Fibroblast of the aortic adventitia (primary cell): ENCODE measurements at regions not wholly inside any gene's neighbourhood (a gene's known extent, or its start where the extent isn't known, plus 50 kb on each side); places are given as distances from the start of the nearest gene placed in this dataset.

ENCODE experiments used
- DNase-seq: peaks from one replicate; pipeline ENCODE4 v3.0.0-alpha.2; 2010; ENCODE audit warnings: low read depth
- H3K4me3 ChIP-seq: 2 replicates; pipeline ENCODE4 v1.5.1; 2011; ENCODE audit warnings: low read depth, mild to moderate bottlenecking, control low read depth, low read length, moderate library complexity
- TF ChIP-seq, protein P1 (sequence below): IDR thresholded peaks from 2 replicates; pipeline ENCODE4 v1.5.1; 2011; ENCODE audit warnings: mild to moderate bottlenecking, low read length, control low read depth, inconsistent platforms; ENCODE audit not compliant: insufficient read depth

GRCh38 chr20:12076200-12076599, 158.5 kb downstream of the BTBD3 start:
- TF ChIP-seq, protein P1, sequence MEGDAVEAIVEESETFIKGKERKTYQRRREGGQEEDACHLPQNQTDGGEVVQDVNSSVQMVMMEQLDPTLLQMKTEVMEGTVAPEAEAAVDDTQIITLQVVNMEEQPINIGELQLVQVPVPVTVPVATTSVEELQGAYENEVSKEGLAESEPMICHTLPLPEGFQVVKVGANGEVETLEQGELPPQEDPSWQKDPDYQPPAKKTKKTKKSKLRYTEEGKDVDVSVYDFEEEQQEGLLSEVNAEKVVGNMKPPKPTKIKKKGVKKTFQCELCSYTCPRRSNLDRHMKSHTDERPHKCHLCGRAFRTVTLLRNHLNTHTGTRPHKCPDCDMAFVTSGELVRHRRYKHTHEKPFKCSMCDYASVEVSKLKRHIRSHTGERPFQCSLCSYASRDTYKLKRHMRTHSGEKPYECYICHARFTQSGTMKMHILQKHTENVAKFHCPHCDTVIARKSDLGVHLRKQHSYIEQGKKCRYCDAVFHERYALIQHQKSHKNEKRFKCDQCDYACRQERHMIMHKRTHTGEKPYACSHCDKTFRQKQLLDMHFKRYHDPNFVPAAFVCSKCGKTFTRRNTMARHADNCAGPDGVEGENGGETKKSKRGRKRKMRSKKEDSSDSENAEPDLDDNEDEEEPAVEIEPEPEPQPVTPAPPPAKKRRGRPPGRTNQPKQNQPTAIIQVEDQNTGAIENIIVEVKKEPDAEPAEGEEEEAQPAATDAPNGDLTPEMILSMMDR = no peak
- no peak overlapping the region for H3K4me3 ChIP-seq
- DNase-seq = no peak

GRCh38 chr20:12077875-12078274, 160.2 kb downstream of the BTBD3 start:
- no peak for DNase-seq
- TF ChIP-seq, protein P1 = no peak
- no peak overlapping the region for H3K4me3 ChIP-seq

- DNase-seq = no peak
- TF ChIP-seq, protein P1 = no peak
- H3K4me3 ChIP-seq = no peak overlapping the region
These were observed 161.8 kb downstream of the BTBD3 start for GRCh38 chr20:12079490-12079889.

- H3K4me3 ChIP-seq = no peak overlapping the region
- TF ChIP-seq, protein P1 = no peak
- no peak for DNase-seq
These were observed 165.6 kb downstream of the BTBD3 start for GRCh38 chr20:12083269-12083668.

DNA sequence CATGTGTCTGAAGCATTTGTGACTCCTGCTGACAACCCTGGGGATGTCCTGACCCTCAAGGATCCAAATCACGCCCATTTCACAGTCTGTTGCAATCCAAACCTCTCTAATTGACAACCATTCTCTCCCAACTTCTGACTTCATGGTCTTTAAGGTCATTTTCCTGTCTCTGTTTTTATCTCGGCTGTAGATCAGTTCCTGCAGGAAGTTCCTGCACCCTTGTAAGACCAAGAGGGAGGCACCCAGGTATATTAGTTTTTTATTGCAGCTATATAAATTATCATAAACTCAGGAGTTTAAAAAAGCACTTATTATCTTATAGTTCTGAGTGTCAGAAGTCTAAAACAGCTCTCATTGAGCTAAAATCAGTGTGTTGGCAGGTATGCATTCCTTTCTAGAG, 166.8 kb downstream of the BTBD3 start:
- DNase-seq = no peak
- TF ChIP-seq, protein P1 = no peak
- H3K4me3 ChIP-seq = no peak overlapping the region

DNA sequence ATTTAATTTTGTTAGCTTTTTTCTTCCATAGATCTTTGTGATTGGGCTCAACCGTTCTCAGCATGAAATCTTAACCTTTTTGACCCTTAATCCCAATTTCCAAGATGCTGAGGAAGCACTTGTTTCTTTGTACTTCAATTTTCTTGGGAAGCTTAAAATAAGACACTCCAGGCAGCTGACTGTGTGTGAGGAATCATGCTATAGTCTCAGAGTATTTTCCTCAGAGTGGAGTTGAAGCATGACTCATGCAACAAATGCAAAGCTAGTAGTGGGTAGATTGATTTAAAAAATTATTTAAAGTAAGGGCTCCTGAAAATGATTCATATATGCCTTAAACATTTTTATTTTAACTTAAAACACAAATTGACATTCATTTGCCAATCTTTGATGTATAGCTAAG, 168.7 kb downstream of the BTBD3 start:
- TF ChIP-seq, protein P1 = no peak
- peak; percentile 18 for DNase-seq
- no peak overlapping the region for H3K4me3 ChIP-seq

DNA sequence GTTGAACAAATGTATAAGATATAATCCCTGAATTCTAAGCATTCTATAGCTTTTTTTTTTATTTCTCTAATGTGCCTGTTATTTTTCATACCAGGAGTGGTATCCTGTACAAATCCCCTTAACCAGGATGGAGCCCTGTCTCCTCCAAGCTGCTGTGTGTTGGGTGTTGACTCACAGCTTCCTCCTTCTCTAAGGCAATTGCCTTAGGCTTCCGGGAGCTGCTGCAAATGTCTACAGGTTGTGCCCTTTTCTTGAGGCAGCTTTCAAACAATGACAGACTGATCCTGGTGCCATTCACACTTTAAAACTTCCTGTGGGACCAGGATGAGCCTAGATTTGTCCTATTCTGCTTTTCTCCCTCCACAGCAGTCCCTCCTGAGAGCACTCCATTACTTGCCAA, 173.2 kb downstream of the BTBD3 start:
- TF ChIP-seq, protein P1 = no peak
- no peak overlapping the region for H3K4me3 ChIP-seq
- DNase-seq = no peak
